ENCODE measurements at regions not wholly inside any gene's neighbourhood (a gene's known extent, or its start where the extent isn't known, plus 50 kb on each side); places are given as distances from the start of the nearest gene placed in this dataset.

DNA sequence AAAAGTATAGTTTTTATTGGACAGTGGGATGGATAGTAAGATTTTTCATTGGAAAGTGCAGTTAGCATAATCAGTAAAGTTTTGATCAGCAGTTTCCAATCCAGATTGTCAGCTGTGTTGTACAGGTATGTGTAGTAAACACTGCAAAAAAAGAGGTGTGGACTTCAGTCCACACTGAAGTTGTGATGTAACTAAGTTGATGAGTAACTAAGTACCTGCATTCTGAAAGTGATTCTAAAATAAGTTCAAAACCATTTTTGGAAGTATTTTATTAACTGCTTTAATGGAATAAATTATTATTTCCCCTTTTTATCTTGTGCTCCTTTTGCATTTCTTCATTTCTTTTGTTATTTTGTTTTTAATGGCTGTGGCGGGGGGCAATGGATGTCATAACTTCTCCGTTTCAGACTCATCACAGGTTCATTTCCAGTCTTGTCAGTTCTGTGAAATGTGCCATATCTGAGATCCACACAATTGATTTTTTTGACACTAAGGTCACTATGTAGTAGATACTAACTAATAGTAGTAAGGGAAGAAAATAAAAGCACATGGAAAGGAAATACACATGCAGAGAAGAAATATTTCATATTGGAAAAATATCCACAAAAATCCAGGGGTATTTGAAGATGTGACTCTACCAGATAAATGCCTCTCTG, 247.5 kb downstream of the GABRG1 start:
- ATAC-seq (replicated peaks) = no peak
- Mint-ChIP-seq H3K9me3 (peaks cover 11% of the 10 kb centered on the region), H3K4me3 (no peak overlapping the region), H3K27ac (no peak overlapping the region), H3K36me3 (ENCODE audit: low read depth) (no peaks in the 10 kb centered on the region), H3K27me3 (no peaks in the 10 kb centered on the region), H3K4me1 (no peaks in the 10 kb centered on the region)

DNA sequence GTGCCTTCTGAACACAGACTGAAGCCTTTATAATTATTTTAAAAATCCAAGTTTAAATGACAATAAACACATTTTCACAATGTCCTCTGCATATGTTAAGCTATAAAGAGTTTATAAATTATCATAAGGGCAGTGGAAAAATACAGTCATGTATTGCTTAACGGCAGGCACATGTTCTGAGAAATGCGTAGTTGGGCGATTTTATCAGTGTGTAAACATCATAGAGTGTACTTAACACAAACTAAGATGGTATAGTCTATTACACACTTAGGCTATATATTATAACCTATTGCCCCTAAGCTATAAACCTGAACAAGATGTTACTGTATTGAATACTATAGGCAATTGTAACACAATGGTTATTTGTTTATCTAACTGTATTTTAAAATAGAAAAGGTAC, 254.7 kb downstream of the GABRG1 start:
- Mint-ChIP-seq H3K36me3 (ENCODE audit: low read depth) (no peaks in the 10 kb centered on the region), H3K4me3 (no peak overlapping the region), H3K27me3 (no peaks in the 10 kb centered on the region), H3K9me3 (peaks cover 16% of the 10 kb centered on the region), H3K4me1 (no peaks in the 10 kb centered on the region), H3K27ac (no peak overlapping the region)
- ATAC-seq (replicated peaks) = no peak

DNA sequence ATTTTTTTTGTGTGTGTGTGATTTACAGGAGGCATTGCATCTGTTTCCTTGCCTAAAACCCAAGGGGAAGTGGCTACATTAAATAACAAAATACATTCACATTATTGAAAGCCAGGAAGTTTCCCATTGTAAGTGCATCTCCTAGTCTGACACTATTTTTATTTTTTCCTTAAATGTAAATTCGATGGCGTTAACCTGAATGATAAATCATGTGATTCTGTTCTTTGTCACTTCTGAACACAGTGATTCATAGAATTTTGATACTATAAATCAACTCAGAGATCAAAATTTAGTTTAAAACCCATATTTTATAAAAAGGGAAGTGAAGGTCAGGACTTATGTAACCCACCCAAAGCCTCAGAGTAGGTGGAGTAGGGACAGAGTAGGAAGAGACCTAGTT, 258.1 kb downstream of the GABRG1 start:
- no peaks in the 10 kb centered on the region for H3K36me3 Mint-ChIP-seq (ENCODE audit: low read depth)
- H3K27ac Mint-ChIP-seq = no peak overlapping the region
- no peak overlapping the region for H3K4me3 Mint-ChIP-seq
- H3K9me3 Mint-ChIP-seq = peaks cover 7% of the 10 kb centered on the region
- H3K4me1 Mint-ChIP-seq = no peaks in the 10 kb centered on the region
- no peak for ATAC-seq (replicated peaks)
- H3K27me3 Mint-ChIP-seq = no peaks in the 10 kb centered on the region

DNA sequence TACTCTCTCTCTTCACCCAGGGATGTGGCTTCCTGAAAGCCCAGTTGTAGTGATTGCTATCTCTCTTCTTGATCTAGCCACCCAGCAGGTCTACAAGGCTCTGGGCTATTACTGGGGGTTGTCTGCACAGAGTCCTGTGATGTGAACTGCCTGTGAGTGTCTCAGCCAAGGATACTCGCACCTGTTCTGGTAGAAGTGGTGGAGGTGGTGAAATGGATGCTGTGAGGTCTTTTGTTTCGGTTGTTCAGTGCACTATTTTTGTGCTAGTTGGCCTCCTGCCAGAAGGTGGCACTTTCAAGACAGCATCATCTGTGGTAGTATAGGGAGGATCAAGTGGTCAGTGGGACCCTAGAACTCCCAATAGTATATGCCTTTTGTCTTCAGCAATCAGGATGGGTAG, 268.0 kb downstream of the GABRG1 start:
- Mint-ChIP-seq H3K27me3 (no peaks in the 10 kb centered on the region), H3K27ac (no peak overlapping the region), H3K4me3 (no peak overlapping the region), H3K9me3 (peaks cover 32% of the 10 kb centered on the region), H3K4me1 (no peaks in the 10 kb centered on the region), H3K36me3 (ENCODE audit: low read depth) (no peaks in the 10 kb centered on the region)
- ATAC-seq (replicated peaks) = no peak

DNA sequence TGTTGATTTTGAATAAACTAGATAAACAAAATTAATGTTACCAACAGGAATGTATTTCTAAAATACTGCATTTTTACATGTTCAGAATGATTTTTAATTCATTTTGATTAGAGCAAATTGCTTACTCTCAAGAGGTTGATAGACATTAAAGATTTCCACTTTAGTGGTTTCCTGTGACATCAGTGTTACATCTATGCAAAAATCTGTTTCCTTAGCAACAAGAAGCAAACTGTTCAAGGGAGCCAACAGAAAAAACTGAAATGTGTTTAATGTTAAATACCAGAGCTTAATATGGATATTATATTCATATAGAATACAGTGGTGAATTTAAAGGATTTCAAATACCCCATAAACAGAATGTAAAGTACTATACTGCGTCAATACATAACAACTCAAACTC, 277.8 kb downstream of the GABRG1 start:
- Mint-ChIP-seq H3K9me3 (peaks cover 6% of the 10 kb centered on the region), H3K36me3 (ENCODE audit: low read depth) (no peaks in the 10 kb centered on the region), H3K4me1 (no peaks in the 10 kb centered on the region), H3K27ac (no peak overlapping the region), H3K4me3 (no peak overlapping the region), H3K27me3 (no peaks in the 10 kb centered on the region)
- ATAC-seq (replicated peaks) = no peak

DNA sequence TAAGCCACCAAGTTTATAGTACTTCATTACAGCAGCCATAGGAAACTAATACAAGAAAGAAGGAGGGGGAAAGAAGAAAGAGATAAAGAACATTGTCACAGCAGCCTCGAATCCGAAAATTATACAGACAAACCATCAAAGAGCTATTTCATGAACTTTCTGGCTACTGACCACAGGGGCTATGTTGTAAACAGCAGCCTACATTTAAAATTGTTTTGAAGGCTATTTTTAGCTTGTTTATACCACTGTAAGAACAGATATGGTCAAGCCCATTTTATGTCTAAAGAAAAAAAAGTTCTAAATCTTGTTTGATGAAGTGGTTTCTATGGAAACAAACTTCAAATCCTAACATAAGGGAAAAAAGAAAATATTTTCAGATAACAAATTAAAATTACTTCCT, 282.1 kb downstream of the GABRG1 start:
- peaks cover 5% of the 10 kb centered on the region for H3K9me3 Mint-ChIP-seq
- H3K4me1 Mint-ChIP-seq = no peaks in the 10 kb centered on the region
- no peak overlapping the region for H3K4me3 Mint-ChIP-seq
- no peak overlapping the region for H3K27ac Mint-ChIP-seq
- ATAC-seq (replicated peaks) = no peak
- no peaks in the 10 kb centered on the region for H3K36me3 Mint-ChIP-seq (ENCODE audit: low read depth)
- no peaks in the 10 kb centered on the region for H3K27me3 Mint-ChIP-seq

DNA sequence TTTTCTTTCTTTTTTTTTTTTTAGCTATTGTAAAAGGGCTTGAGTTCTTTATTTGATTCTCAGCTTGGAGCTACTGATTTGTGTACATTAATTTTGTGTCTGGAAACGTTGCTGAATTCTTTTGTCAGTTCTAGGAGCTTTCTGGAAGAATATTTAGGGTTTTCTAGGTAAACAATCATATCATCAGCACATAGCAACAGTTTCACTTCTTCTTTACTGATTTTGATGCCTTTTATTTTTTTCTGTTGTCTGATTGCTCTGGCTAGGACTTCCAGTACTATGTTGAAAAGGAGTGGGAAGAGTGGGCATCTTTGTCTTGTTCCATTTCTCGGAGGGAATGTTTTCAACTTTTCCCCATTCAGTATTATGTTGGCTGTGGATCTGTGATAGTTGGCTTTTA, 292.2 kb downstream of the GABRG1 start:
- ATAC-seq (replicated peaks) = no peak
- no peaks in the 10 kb centered on the region for H3K27me3 Mint-ChIP-seq
- H3K4me3 Mint-ChIP-seq = no peak overlapping the region
- H3K9me3 Mint-ChIP-seq = peaks cover 40% of the 10 kb centered on the region
- H3K4me1 Mint-ChIP-seq = no peaks in the 10 kb centered on the region
- H3K36me3 Mint-ChIP-seq (ENCODE audit: low read depth) = no peaks in the 10 kb centered on the region
- no peak overlapping the region for H3K27ac Mint-ChIP-seq

DNA sequence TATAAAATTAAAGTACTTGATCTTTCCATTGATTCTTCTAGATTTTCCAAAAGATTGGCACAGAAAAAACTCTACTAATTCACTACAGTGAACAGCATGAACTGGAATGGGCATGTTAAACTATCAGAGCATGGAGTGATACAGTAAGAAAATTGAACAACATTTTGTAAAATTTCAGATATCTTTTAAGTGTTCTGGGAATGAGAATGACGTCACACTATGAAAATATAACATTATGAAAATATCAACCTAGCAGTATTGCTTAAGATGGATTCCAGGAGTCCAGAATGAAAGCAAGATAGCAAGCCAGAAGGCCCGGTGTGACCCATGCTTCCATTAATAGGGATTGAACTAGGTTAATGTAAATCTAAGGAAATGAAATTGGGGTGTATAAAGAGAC, 319.9 kb downstream of the GABRG1 start:
- peaks cover 8% of the 10 kb centered on the region for H3K9me3 Mint-ChIP-seq
- H3K27me3 Mint-ChIP-seq = no peaks in the 10 kb centered on the region
- H3K27ac Mint-ChIP-seq = no peak overlapping the region
- no peak for ATAC-seq (replicated peaks)
- H3K36me3 Mint-ChIP-seq (ENCODE audit: low read depth) = no peaks in the 10 kb centered on the region
- no peak overlapping the region for H3K4me3 Mint-ChIP-seq
- no peaks in the 10 kb centered on the region for H3K4me1 Mint-ChIP-seq

DNA sequence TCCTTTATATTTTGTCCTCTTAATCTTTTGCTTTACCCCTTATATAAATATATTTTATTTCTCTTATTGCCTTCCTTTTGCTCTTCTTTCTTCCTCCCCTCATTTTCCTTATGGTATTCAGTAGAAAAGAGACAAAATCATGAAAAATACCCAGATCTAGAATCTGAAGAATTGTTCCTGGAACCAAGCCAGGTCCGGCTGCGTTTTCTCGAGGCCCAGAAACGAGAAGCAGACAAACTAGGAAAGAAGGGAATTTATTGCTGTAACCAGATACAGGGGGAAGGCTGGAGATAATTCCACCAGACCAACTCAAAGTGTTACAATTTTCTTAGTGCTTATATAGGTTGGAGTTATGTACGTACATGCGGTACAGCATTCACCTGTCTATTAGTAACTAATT, 328.7 kb downstream of the GABRG1 start:
- H3K27ac Mint-ChIP-seq = no peak overlapping the region
- H3K36me3 Mint-ChIP-seq (ENCODE audit: low read depth) = no peaks in the 10 kb centered on the region
- no peaks in the 10 kb centered on the region for H3K27me3 Mint-ChIP-seq
- H3K4me1 Mint-ChIP-seq = no peaks in the 10 kb centered on the region
- ATAC-seq (replicated peaks) = no peak
- H3K4me3 Mint-ChIP-seq = no peak overlapping the region
- peaks cover 6% of the 10 kb centered on the region for H3K9me3 Mint-ChIP-seq

DNA sequence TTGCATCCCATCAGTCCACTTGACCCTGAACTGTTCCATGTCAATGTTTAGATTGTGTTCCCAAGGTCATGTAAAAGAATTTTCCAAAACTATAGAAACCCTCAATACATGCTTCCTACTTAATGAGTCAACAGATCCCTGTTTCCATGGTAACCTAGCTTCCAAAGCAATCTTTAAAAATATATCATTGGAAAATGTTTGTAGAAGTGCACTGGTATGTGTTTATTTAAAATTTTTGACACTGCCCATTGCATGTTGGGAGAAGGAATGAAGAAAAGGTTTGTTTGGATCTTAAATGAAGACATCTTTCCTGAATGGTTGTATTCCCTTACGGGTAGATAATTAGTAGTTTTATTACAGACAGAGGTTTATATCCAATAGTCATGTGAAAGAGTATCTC, 345.3 kb downstream of the GABRG1 start:
- H3K27me3 Mint-ChIP-seq = no peaks in the 10 kb centered on the region
- H3K4me1 Mint-ChIP-seq = no peaks in the 10 kb centered on the region
- ATAC-seq (replicated peaks) = no peak
- peaks cover 7% of the 10 kb centered on the region for H3K9me3 Mint-ChIP-seq
- no peak overlapping the region for H3K27ac Mint-ChIP-seq
- H3K36me3 Mint-ChIP-seq (ENCODE audit: low read depth) = no peaks in the 10 kb centered on the region
- H3K4me3 Mint-ChIP-seq = no peak overlapping the region

DNA sequence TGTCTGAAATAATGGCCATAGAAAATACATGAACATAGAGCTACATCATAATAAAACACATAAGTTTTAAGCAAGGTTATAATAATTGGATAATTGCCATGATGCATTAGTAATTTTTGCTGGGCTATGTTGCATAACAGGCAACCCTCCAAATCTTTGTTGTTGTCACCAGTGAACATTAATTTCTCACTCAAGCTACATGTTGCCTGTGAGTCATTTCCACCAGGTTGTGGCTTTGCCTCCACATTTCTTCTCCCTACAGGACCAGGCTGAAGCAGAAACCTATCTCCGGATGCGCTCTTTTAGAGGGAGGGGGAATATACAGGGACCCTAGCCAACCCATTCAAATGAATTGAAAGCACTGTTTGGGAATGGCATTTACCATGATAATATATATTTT, 347.7 kb downstream of the GABRG1 start:
- no peak for ATAC-seq (replicated peaks)
- H3K4me3 Mint-ChIP-seq = no peak overlapping the region
- H3K27ac Mint-ChIP-seq = no peak overlapping the region
- H3K4me1 Mint-ChIP-seq = no peaks in the 10 kb centered on the region
- H3K36me3 Mint-ChIP-seq (ENCODE audit: low read depth) = no peaks in the 10 kb centered on the region
- no peaks in the 10 kb centered on the region for H3K27me3 Mint-ChIP-seq
- peaks cover 7% of the 10 kb centered on the region for H3K9me3 Mint-ChIP-seq

DNA sequence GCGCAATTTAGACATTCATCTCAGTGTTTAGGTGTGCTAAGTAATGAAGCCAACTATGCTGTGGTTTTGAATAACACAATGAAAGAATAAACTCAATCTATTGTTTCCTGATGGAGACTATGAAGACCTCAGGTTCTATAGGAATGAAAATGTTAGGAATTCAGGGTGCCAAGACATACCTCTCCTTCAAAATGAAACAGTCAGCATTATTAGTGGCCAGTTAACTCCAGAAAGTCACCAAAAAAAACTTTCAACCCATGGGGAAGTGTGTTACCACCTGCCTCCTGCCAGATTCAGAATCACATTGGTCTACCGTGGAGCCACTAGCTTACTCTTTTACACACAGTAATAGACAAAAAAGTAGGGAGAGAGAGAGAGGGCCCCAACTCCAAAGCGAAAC, 352.9 kb downstream of the GABRG1 start:
- no peak overlapping the region for H3K27ac Mint-ChIP-seq
- no peaks in the 10 kb centered on the region for H3K27me3 Mint-ChIP-seq
- no peaks in the 10 kb centered on the region for H3K4me1 Mint-ChIP-seq
- H3K4me3 Mint-ChIP-seq = no peak overlapping the region
- H3K9me3 Mint-ChIP-seq = peaks cover 4% of the 10 kb centered on the region
- no peaks in the 10 kb centered on the region for H3K36me3 Mint-ChIP-seq (ENCODE audit: low read depth)
- no peak for ATAC-seq (replicated peaks)

DNA sequence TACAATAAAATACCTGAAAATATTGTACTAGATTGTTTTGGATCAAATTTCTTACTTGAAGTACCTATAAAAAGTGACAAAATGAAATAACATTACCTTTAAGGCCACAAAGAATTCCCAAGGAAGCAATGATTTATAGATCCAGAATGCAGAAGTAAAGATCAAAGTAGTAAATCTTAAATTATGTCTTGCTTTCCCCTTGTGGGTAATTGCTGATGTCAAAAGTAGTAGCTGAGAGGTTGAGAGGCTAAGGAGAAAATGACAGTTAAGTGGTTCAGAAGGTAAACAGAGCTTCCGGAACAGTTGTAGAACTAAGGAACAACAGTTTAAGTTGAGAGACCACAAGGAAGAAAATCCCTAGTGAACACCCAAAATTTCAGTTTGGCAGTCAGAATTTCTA, 358.3 kb downstream of the GABRG1 start:
- Mint-ChIP-seq H3K27me3 (no peaks in the 10 kb centered on the region), H3K27ac (no peak overlapping the region), H3K9me3 (peaks cover 21% of the 10 kb centered on the region), H3K4me3 (no peak overlapping the region), H3K36me3 (ENCODE audit: low read depth) (no peaks in the 10 kb centered on the region), H3K4me1 (no peaks in the 10 kb centered on the region)
- ATAC-seq (replicated peaks) = no peak

DNA sequence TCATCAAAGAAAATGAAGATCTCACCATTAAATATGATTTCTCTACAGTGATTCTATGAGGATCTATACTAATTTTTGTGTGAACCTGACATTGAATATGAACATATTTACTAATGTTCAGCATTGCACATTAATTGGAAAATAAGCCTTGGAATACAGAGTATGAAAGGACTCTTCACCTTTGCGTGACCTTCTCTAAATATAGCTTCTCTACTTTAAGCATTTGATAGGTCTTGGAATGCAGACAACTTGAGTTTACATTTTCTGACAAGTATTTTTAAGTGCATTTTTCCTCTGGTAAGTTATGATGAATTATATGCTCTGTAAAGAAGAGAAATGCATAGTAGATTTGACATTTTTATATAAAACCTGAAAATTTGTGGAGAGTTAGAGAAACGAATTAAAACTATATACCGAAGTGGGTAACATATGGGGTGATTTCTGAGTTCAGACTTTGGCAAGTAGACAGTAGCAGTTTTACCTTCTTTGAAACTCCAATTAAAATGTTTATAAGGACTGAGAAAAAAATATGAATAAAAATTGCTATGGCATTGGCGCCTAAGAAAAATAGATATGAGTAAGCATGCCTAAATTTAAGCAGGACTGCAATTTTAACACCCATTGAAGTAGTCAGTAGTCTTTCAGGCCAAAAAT, 371.9 kb downstream of the GABRG1 start:
- Mint-ChIP-seq H3K4me1 (no peaks in the 10 kb centered on the region), H3K27ac (no peak overlapping the region), H3K9me3 (peaks cover 8% of the 10 kb centered on the region), H3K36me3 (ENCODE audit: low read depth) (no peaks in the 10 kb centered on the region), H3K27me3 (no peaks in the 10 kb centered on the region), H3K4me3 (no peak overlapping the region)
- no peak for ATAC-seq (replicated peaks)

DNA sequence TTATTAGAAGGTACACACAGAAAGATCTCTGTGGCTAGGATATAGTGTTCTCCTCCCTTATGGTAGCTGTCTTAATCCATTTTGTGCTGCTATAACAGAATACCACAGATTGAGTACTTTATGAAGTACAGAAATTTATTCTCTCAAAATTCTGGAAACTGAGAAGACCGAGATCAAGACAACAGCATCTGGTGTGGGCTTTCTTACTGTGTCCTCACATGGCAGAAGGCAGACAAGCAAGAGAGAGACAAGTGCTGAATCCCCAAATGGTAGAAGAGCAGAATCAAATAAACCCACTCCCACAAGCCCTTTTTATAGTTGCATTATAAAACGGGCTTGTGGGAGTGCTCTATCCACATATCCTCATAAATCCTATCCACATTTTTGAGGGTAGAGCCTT, 373.1 kb downstream of the GABRG1 start:
- no peak overlapping the region for H3K27ac Mint-ChIP-seq
- no peak overlapping the region for H3K4me3 Mint-ChIP-seq
- no peak for ATAC-seq (replicated peaks)
- no peaks in the 10 kb centered on the region for H3K36me3 Mint-ChIP-seq (ENCODE audit: low read depth)
- no peaks in the 10 kb centered on the region for H3K27me3 Mint-ChIP-seq
- H3K9me3 Mint-ChIP-seq = peaks cover 8% of the 10 kb centered on the region
- H3K4me1 Mint-ChIP-seq = no peaks in the 10 kb centered on the region

DNA sequence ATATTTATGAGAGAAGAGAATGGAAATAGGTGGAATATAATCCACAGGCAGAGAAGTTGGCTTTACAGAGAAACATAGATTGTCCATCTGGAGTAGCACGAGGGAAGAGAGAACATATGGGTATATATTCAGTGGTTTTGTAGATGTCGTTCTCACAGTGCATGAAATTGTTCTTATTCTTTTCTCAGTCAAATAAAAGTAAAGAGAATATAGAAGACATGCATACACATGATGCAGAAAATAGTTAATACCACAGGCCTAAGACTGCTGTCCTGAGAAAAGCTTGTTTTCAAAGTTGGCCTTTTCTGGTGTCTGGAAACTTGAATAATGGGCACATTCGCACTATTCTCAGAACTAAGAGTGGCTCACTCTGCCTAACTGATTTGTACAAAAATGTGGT, 378.1 kb downstream of the GABRG1 start:
- no peak for ATAC-seq (replicated peaks)
- no peaks in the 10 kb centered on the region for H3K36me3 Mint-ChIP-seq (ENCODE audit: low read depth)
- no peak overlapping the region for H3K27ac Mint-ChIP-seq
- peaks cover 10% of the 10 kb centered on the region for H3K9me3 Mint-ChIP-seq
- no peaks in the 10 kb centered on the region for H3K4me1 Mint-ChIP-seq
- no peaks in the 10 kb centered on the region for H3K27me3 Mint-ChIP-seq
- H3K4me3 Mint-ChIP-seq = no peak overlapping the region
